Panc1 (cell line): ENCODE measurements at regions not wholly inside any gene's neighbourhood (a gene's known extent, or its start where the extent isn't known, plus 50 kb on each side); places are given as distances from the start of the nearest gene placed in this dataset.

ENCODE experiments used
- ATAC-seq: fragments of 200-7000 bp; cut with Tn5 transposase; 2 replicates; pipeline ENCODE4 v1.9.1; 2020; ENCODE audit warnings: mild to moderate bottlenecking, moderate library complexity
- BruUV-seq: library from RNA; stranded (reverse); fragments of 400-500 nt; replicated peaks from 2 replicates; lab custom pipeline; 2021; lab: Mats Ljungman, UMichigan
- CTCF ChIA-PET: fragments of 300-600 bp; sonication (Branson Sonifier 250); formaldehyde crosslinking; loops from one replicate; lab custom pipeline; 2022; ENCODE audit warnings: antibody characterized with exemption; lab: Charles Lee
- POLR2A ChIA-PET: fragments of 300-600 bp; sonication (Branson Sonifier 250); formaldehyde crosslinking; loops from one replicate; lab custom pipeline; 2022; ENCODE audit warnings: antibody characterized with exemption; lab: Charles Lee
- DNase-seq: peaks from one replicate; pipeline ENCODE4 v3.0.0-alpha.2; 2010; ENCODE audit warnings: low read depth, low spot score
- H3K27ac ChIP-seq: 2 replicates; pipeline ENCODE4 v1.5.1; 2011; ENCODE audit warnings: mild to moderate bottlenecking, low read length, inconsistent platforms
- H3K27me3 ChIP-seq: fragments of 200-500 bp; sonication (Bioruptor generic); 2 replicates; pipeline ENCODE4 v1.6.0; 2014; ENCODE audit warnings: low read length, inconsistent platforms; ENCODE audit not compliant: control insufficient read depth, insufficient read depth
- H3K36me3 ChIP-seq: fragments of 200-500 bp; sonication (Bioruptor generic); 2 replicates; pipeline ENCODE4 v1.5.1; 2014; ENCODE audit warnings: inconsistent platforms, mild to moderate bottlenecking, low read length, moderate library complexity; ENCODE audit not compliant: control insufficient read depth, insufficient read depth
- H3K4me1 ChIP-seq: 2 replicates; pipeline ENCODE4 v1.5.1; 2011; ENCODE audit warnings: inconsistent platforms, mild to moderate bottlenecking, low read length, moderate library complexity; ENCODE audit not compliant: control insufficient read depth, insufficient read depth
- H3K4me3 ChIP-seq, 2 experiments: 2 replicates each; pipeline ENCODE4 v1.5.1; 2011 to 2012; ENCODE audit warnings: low read depth in 2 of 2, low read length in 2 of 2, mild to moderate bottlenecking in 2 of 2, inconsistent platforms in 1 of 2, moderate library complexity in 1 of 2
- H3K9me3 ChIP-seq: fragments of 200-500 bp; sonication (Bioruptor generic); 2 replicates; pipeline ENCODE4 v1.5.1; 2014; ENCODE audit warnings: low read depth, mild to moderate bottlenecking, inconsistent platforms, low read length, moderate library complexity; ENCODE audit not compliant: control insufficient read depth, insufficient read depth
- POLR2AphosphoS5 ChIP-seq: IDR thresholded peaks from 2 replicates; pipeline ENCODE4 v1.6.1; 2012; ENCODE audit warnings: mild to moderate bottlenecking, low read depth, low read length, moderate library complexity
- SIN3A ChIP-seq: IDR thresholded peaks from 2 replicates; pipeline ENCODE4 v1.6.1; 2012; ENCODE audit warnings: low read depth, mild to moderate bottlenecking, low read length, moderate library complexity, borderline replicate concordance; ENCODE audit not compliant: insufficient read depth
- TCF7L2 ChIP-seq: IDR thresholded peaks from 2 replicates; pipeline ENCODE4 v1.6.1; 2011; ENCODE audit warnings: mild to moderate bottlenecking, low read depth, low read length, inconsistent platforms
- in situ Hi-C: cut with HindIII; loops from 2 replicates; pipeline ENCODE4 v1.10.0; 2016; ENCODE audit warnings: low sequenced_read_pairs, low pct_unique_long_range_greater_than_20kb
- intact Hi-C: fragments of 100-400 bp; cut with micrococcal nuclease; formaldehyde crosslinking; loops from one replicate; pipeline ENCODE4 v1.10.0; 2022; ENCODE audit not compliant: unreplicated experiment
- TF ChIP-seq, protein P1 (sequence below), 2 experiments: IDR thresholded peaks; 2 replicates each; pipeline ENCODE4 v1.6.1; 2011 to 2012; ENCODE audit warnings: low read depth in 2 of 2, control low read depth in 1 of 2, low read length in 1 of 2, mild to moderate bottlenecking in 1 of 2, moderate library complexity in 1 of 2; ENCODE audit not compliant: insufficient read depth in 1 of 2
- TF ChIP-seq, protein P2 (sequence below): fragments of 450-650 bp; IDR thresholded peaks from 2 replicates; pipeline ENCODE4 v1.5.1; 2017; ENCODE audit warnings: mild to moderate bottlenecking

DNA sequence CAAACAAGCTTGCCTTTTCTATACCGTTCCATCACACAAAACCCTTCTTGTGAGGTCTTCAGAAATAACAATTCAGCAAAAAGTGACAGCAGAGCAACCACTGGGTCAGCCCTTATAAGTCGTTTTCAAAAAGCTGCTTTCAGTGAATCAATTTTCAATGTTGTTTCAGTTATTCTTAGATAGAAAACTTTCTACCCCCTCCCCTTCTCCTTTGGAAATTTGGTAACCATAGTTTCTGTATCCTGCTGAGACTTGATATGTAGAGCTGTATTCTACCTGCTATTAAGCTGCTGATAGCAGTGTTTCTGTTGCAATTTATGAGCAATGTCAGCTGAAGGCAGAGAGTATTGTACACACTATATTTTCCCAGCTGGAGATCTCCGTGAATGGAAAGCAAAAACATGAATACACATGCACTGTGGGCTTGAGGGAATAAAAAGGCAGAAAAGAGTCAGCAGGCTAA, 75.7 kb downstream of the ZNF608 start:
- ChIA-PET POLR2A (no interaction called here), CTCF (no interaction called here)
- intact Hi-C loops: no loop called here
- peaks cover 93% of the 10 kb centered on the region for H3K4me1 ChIP-seq
- H3K36me3 ChIP-seq: no peaks in the 10 kb centered on the region
- no TSS peak for BruUV-seq
- DNase-seq: no peak
- no peak overlapping the region for H3K4me3 ChIP-seq
- TF ChIP-seq POLR2AphosphoS5 (no peak), TCF7L2 (no peak), SIN3A (no peak)
- TF ChIP-seq, protein P1, sequence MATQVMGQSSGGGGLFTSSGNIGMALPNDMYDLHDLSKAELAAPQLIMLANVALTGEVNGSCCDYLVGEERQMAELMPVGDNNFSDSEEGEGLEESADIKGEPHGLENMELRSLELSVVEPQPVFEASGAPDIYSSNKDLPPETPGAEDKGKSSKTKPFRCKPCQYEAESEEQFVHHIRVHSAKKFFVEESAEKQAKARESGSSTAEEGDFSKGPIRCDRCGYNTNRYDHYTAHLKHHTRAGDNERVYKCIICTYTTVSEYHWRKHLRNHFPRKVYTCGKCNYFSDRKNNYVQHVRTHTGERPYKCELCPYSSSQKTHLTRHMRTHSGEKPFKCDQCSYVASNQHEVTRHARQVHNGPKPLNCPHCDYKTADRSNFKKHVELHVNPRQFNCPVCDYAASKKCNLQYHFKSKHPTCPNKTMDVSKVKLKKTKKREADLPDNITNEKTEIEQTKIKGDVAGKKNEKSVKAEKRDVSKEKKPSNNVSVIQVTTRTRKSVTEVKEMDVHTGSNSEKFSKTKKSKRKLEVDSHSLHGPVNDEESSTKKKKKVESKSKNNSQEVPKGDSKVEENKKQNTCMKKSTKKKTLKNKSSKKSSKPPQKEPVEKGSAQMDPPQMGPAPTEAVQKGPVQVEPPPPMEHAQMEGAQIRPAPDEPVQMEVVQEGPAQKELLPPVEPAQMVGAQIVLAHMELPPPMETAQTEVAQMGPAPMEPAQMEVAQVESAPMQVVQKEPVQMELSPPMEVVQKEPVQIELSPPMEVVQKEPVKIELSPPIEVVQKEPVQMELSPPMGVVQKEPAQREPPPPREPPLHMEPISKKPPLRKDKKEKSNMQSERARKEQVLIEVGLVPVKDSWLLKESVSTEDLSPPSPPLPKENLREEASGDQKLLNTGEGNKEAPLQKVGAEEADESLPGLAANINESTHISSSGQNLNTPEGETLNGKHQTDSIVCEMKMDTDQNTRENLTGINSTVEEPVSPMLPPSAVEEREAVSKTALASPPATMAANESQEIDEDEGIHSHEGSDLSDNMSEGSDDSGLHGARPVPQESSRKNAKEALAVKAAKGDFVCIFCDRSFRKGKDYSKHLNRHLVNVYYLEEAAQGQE (IDR thresholded peaks at IDR 0.05; ENCODE audit: insufficient read depth in 1 of 2, low read depth in 2 of 2, low read length in 1 of 2): no peak
- TF ChIP-seq, protein P2, sequence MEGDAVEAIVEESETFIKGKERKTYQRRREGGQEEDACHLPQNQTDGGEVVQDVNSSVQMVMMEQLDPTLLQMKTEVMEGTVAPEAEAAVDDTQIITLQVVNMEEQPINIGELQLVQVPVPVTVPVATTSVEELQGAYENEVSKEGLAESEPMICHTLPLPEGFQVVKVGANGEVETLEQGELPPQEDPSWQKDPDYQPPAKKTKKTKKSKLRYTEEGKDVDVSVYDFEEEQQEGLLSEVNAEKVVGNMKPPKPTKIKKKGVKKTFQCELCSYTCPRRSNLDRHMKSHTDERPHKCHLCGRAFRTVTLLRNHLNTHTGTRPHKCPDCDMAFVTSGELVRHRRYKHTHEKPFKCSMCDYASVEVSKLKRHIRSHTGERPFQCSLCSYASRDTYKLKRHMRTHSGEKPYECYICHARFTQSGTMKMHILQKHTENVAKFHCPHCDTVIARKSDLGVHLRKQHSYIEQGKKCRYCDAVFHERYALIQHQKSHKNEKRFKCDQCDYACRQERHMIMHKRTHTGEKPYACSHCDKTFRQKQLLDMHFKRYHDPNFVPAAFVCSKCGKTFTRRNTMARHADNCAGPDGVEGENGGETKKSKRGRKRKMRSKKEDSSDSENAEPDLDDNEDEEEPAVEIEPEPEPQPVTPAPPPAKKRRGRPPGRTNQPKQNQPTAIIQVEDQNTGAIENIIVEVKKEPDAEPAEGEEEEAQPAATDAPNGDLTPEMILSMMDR: no peak
- in situ Hi-C loops: no loop called here
- H3K9me3 ChIP-seq: no peaks in the 10 kb centered on the region
- H3K27ac ChIP-seq: peak overlapping the region; percentile 93
- ATAC-seq: no peak
- no peaks in the 10 kb centered on the region for H3K27me3 ChIP-seq

DNA sequence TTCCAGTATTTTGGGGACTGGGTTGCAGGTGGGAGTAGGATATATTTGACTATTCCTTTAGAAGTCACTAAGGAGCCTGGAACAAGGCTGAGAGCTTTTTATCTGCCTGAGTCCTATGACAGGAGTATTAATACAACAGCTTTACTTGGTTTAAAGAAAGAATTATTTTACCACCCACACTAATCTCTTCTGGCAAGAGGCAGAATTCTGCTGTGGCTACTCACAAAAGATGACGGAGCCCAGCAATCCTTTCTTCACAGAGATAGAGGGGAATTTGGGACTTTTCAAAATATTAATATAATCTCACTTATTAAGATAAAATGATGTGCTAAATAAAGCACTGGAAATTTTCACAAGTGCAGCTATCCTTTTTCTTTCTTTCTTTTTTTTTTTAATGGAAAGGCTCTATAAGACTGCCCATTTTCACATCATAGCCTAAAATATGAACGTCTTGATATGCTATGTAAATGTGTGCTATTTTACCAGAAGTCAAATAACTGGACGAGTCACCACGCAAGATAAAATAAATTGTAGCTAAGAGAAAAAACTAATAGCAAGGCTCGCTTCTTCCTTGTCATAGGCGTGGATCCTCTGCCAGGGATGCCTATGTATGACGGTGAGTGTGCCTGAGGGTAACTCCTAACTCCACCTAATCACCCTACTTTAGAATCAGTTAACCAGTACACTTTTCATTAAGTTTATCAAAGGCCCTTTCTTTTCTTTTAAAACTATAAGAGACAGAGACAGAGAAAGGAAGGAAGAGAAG, 76.3 kb downstream of the ZNF608 start:
- intact Hi-C loops: no loop called here
- no peaks in the 10 kb centered on the region for H3K36me3 ChIP-seq
- H3K4me1 ChIP-seq: peaks cover 93% of the 10 kb centered on the region
- POLR2A ChIA-PET: interaction anchor here (0.7 kb wide), 1 partner anchor 13 kb away, joined by 4 read pairs; no protein-coding TSS in a partner anchor
- peak overlapping the region; percentile 93 for H3K27ac ChIP-seq
- no peaks in the 10 kb centered on the region for H3K9me3 ChIP-seq
- TF ChIP-seq POLR2AphosphoS5: no peak
- no peak for TF ChIP-seq TCF7L2
- TF ChIP-seq, protein P1 (IDR thresholded peaks at IDR 0.05; ENCODE audit: insufficient read depth in 1 of 2, low read depth in 2 of 2, low read length in 1 of 2): no peak
- BruUV-seq: no TSS peak
- DNase-seq (no peak), ATAC-seq (no peak)
- CTCF ChIA-PET: no interaction called here
- H3K27me3 ChIP-seq: no peaks in the 10 kb centered on the region
- no peak overlapping the region for H3K4me3 ChIP-seq
- in situ Hi-C loops: no loop called here
